ENCODE measurements at regions not wholly inside any gene's neighbourhood (a gene's known extent, or its start where the extent isn't known, plus 50 kb on each side); places are given as distances from the start of the nearest gene placed in this dataset.
A peak's percentile ranks its signal among the peaks of the same experiment; 100 is the strongest.

GRCh38 chrX:39301036-39301435, 499.8 kb downstream of the MID1IP1 start:
- no peak for DNase-seq

DNA sequence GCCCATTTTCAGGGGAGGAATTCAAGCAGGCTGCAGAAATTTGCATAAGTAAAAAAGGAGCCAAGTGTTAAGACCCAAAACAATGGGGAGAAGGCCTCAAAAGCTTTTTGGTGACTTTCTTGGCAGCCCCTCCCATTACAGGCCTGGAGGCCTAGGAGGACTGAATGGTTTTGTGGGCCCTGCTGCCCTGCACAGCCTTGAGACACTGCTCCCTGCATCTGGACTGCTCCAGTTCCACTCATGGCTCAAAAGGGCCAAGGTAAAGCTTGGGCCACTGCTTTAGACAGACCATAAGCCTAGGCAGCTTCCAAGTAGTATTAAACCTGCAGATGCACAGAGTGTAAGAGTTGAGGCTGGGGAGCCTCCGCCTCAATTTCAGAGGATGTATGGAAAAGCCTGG, 501.6 kb downstream of the MID1IP1 start:
- DNase-seq = no peak

GRCh38 chrX:39304746-39305145, 503.5 kb downstream of the MID1IP1 start:
- no peak for DNase-seq

GRCh38 chrX:39307488-39307887, 506.2 kb downstream of the MID1IP1 start:
- no peak for DNase-seq

DNA sequence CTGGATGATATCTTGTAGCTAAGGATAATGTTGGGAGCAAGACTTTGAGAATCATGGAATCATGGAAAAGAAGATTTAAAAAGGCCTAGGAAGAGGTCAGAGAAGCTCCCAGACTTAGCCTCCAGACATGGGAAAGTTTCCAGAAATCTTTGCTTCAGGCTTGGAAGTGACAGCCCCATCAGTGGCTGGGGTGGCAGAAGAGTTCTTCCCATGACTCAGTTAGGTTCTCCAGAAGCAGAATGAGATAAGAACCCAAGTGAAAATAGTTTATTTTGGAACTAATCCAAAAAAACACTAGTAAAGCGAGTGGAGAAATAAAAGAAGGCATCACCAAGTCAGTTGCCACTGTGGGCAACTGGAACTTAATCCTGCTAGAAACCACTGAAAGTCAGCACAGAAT, 506.9 kb downstream of the MID1IP1 start:
- DNase-seq = no peak

DNA sequence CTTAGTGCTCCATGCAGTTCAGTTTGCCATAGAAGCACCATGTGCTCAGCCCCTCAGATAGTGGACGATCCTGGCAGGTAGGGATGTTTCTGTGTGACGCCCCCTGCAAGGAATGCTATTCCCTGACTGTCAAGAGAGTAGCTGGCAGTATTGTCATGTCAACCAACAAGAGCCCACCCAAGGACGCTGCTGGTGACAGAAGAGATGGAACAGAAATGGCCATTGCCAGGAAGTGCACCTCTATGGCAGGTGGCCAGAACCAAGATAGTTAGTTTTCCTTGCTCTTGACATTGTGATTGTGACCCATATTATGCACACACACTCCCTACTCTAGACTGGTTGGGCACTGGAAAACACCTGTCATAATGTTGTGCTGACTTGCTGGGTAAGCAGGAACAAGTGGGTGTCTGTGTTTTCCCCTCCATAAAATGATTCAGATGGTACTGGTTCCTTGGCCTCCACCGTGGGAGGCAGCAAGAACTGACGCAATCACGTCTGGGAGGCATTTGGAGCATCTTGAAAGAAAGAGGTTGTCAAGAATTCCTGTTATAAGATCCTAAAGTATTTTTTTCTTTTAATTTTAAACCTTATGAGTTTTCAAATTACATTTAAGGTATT, 507.9 kb downstream of the MID1IP1 start:
- DNase-seq = peak; percentile 38 to 69

GRCh38 chrX:39309721-39310152, 508.5 kb downstream of the MID1IP1 start:
- no peak for DNase-seq

- peak in 1 of 2 donors; percentile 5 for DNase-seq
Measured at GRCh38 chrX:39310891-39311290, 509.6 kb downstream of the MID1IP1 start.

DNA sequence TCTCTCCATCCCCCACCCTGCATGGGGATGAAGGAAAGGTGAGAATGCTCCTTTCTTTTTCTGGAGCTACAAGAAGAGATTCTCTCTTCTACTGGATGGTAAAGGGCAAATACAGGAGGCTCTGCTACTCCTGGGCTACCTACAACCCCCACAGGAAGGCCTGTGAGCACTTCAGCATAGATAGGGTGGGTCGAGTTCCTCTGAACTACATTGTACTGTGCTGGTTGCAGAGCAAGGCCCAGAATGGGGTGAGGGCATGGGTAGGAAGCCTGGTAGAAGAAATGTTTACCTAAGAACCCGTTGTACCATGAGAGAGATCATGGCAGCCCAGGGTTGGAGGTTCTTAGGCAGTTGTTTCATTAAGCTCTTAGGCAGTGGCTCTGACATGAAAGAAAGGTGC, 510.4 kb downstream of the MID1IP1 start:
- no peak for DNase-seq

GRCh38 chrX:39313146-39313545, 511.9 kb downstream of the MID1IP1 start:
- no peak for DNase-seq

DNA sequence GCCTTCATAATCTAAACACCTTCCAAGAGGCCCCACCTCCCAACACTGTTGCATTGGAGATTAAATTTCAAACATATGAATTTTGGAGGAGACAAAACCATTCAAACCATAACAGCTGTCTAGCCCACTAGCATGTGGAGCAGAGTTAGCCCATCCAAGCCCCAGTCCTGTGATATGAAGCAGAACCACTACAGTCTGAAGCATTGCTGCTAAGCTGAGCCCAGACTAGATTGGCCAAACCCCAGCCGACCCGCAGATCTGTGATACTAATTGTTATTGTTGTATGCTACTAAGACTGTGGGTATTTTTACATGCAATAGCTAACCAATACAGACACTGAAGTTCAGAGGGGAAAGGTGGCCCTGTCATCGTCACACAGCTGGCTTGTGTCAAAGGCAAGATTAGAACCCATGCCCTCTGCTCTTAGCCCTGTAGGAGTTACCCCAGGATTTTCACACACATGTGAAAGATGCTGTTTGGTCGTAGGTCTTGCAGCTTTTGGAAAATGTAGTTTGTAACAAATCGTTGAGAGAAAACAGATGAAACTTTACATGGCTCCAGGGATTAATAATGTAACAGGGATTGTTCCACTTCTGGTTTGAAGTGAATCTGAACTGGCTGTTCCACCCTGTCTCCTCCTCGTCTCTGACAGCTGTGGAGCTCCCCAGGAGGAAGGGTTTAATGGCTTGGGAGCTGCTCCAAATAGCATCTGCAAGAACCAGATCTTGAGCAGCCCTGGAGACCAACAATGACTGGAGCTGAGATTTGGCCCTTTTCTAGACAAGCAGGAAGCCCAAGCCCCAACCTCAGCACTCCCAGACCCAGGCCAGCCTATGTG, 517.5 kb downstream of the MID1IP1 start:
- DNase-seq = no peak

DNA sequence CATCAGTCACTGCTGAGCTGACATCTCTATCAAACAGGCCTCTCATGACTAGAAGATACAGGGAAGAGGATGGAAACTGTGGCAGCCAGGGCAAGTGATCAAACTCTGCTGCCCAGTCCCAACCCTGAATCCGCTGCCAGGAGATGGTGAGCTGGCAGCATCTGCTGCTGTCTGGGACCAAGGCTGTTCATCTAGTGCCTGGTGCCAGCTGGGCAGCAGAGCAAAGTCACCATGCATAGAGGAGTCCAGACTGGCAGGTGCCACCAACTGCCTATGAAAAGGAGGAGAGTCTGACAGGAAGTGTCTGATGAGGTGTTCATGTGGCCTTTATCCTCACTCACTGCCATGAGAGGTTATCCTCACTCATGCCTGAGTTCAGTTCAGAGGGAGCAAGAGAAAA, 518.9 kb downstream of the MID1IP1 start:
- DNase-seq = no peak

DNA sequence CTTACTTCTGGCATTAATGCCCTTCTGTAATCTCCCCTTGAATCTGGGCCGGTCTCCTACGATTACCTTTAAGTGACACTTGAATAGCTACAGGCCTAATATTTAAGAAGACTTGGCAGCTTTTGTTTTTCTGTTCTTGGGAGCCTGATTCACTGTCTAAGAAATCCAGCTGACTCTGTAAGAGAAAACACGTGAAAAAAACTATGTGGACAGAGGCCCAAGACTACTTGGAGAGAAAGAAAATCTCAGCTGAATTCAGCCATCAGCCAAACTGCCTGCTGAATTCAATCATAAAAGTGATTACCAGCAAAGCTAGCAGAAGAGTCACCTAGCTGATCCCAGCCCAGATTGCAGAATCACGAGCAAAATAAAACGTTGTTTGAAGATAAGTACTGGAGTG, 521.2 kb downstream of the MID1IP1 start:
- no peak for DNase-seq

GRCh38 chrX:39324233-39324930, 523.1 kb downstream of the MID1IP1 start:
- no peak for DNase-seq

GRCh38 chrX:39327255-39327654, 526.0 kb downstream of the MID1IP1 start:
- DNase-seq = peak in 1 of 2 donors; percentile 15

DNA sequence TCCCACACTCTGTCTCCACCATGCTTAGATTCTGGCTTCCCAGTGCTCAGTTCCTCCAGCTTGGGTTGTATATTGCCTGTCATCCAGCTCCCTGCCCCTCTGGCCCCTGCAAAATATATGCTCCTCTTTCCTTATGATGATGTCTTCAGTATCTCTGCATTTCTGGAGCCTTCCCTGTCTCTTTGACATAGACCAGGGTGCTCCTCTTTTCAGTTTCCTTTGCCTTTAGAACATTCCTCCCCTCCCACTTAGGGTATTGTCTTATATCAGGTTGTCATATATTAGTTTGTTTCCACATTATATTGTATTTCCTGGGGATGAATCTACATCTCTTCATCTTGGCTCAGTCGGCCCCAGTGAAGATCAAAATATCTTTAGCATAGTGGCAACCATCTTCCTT, 526.4 kb downstream of the MID1IP1 start:
- DNase-seq = no peak

- DNase-seq = no peak
Measured at GRCh38 chrX:39328661-39329060, 527.4 kb downstream of the MID1IP1 start.

DNA sequence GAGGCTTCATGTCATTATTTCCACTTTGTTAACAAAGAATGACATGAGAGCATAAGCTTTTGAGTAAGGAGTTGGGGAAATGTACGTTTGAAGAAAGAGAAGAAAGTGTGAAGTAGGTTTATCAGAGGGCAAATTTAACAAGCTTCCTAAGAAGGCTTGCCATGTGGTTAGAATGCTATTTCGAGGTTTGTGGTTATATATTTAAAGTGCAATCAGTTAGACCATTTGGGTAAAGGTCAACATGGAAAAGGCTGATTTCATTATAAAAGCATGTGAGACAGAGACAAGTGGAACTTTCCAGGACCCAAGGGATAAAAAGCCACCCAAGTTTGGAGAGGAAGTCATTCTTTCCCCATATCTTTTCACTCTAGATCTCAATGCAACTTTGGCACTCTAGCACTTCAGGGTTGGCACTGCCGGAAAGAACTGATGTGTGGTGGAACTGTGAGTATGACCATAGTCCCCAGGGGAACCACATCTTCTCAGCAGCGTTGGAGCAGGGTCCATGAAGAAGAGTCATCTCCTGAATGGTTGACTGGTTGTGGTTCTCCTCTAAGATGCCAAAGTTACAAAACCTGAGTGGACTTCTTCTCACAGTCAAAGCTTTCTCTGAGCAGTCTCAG, 529.9 kb downstream of the MID1IP1 start:
- DNase-seq = peak in 1 of 2 donors; percentile 24

- no peak for DNase-seq
Measured at GRCh38 chrX:39333451-39333850, 532.2 kb downstream of the MID1IP1 start.

DNA sequence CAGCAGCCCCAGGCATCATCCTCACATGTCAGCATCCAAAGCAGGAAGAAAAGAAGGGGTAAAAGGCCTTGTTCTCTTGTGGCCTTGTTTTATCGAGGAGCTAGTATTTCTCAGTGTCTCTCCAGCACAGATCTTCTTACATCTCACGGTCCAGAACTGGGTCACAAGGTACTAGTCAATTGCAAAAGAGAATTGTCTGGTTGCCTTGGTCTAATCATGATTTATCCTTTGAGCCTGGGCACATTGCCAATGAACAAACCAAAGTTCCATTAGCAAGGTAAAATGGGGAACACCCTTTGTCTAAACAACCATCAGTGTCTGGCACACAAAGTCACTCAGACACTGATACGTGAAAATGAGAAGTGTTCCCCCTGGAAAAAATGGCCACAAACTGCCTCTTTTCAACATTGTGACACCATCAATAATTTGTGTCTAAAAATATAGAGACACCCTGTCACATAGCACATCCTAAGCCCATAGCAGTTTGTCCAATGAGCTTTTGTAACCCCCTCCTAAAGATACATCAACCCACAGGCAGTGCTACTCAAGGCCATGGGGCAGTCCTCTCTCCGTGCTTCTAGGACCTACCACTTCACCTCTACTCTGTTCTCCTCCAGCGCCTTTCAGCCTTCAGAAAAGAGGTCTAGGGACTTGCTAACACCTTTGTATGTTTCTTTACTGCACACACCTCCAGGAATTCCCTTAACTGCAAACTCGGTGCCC, 534.4 kb downstream of the MID1IP1 start:
- peak in 1 of 2 donors; percentile 2 for DNase-seq

GRCh38 chrX:39336671-39337311, 535.5 kb downstream of the MID1IP1 start:
- DNase-seq = no peak

DNA sequence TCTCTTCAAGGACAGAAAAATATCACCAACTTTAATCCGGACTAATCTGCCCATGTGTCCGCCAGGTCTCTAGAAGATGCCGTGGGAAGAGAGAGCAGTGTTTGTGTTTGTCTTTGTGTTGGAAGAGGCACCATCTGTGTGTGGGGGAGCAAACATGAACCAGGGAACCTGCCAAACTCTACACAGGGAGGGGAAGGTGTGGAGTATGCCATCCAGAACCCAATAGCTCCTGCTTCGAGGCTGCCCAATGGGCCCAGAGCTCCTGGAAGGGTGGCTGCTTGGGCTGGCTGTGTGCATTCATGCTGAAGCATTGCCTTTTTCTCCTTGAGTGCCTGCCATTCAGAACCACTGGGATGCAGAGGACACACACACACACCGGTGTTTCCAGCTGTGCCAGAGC, 536.2 kb downstream of the MID1IP1 start:
- DNase-seq = no peak

Data from inflammatory macrophage (primary cell).